H1 (cell line): ENCODE measurements at regions not wholly inside any gene's neighbourhood (a gene's known extent, or its start where the extent isn't known, plus 50 kb on each side); places are given as distances from the start of the nearest gene placed in this dataset.

Experiments used
- CTCF ChIA-PET: fragments of 300-600 bp; sonication (Branson Sonifier 250); formaldehyde crosslinking; loops from one replicate; lab custom pipeline; 2021; ENCODE audit not compliant: partially characterized antibody; lab: Charles Lee
- POLR2A ChIA-PET: fragments of 300-600 bp; sonication (Branson Sonifier 250); formaldehyde crosslinking; loops from one replicate; lab custom pipeline; 2021; ENCODE audit warnings: inconsistent platforms; ENCODE audit not compliant: partially characterized antibody; lab: Charles Lee
- DNase-seq, 2 experiments: peaks; one replicate each; pipeline versions ENCODE4 v3.0.0 to v3.0.0-alpha.2; 2010 to 2022; ENCODE audit warnings: low spot score in 2 of 2, low read depth in 1 of 2, mixed read lengths in 1 of 2
- FAIRE-seq: peaks from 2 replicates; lab custom pipeline; 2011; peaks lifted over from hg19 to GRCh38; lab: Jason Lieb, UNC
- H2AFZ ChIP-seq: 2 replicates; pipeline ENCODE4 v1.8.1; 2012; ENCODE audit warnings: low read length, inconsistent platforms
- H2AK5ac ChIP-seq: 2 replicates; pipeline ENCODE4 v1.6.1; 2013; ENCODE audit warnings: low read depth, low read length
- H2BK120ac ChIP-seq: replicated peaks from 2 replicates; pipeline ENCODE3; 2013; ENCODE audit warnings: low read depth, low read length, inconsistent platforms
- H2BK12ac ChIP-seq: 2 replicates; pipeline ENCODE4 v1.6.1; 2013; ENCODE audit warnings: low read depth, low read length
- H2BK15ac ChIP-seq: 2 replicates; pipeline ENCODE4 v1.6.1; 2013; ENCODE audit warnings: low read length
- H2BK20ac ChIP-seq: 2 replicates; pipeline ENCODE4 v1.6.1; 2013; ENCODE audit warnings: low read length
- H2BK5ac ChIP-seq: 2 replicates; pipeline ENCODE4 v1.6.1; 2013; ENCODE audit warnings: low read depth, low read length
- H3K14ac ChIP-seq: 2 replicates; pipeline ENCODE4 v1.6.1; 2013; ENCODE audit warnings: inconsistent platforms; ENCODE audit not compliant: insufficient read length
- H3K18ac ChIP-seq: 2 replicates; pipeline ENCODE4 v1.6.1; 2013; ENCODE audit warnings: low read length; ENCODE audit errors: extremely low read depth
- H3K23ac ChIP-seq: 2 replicates; pipeline ENCODE4 v1.6.1; 2013; ENCODE audit warnings: inconsistent platforms; ENCODE audit not compliant: insufficient read length
- H3K23me2 ChIP-seq: 2 replicates; pipeline ENCODE4 v1.6.1; 2013; ENCODE audit warnings: low read depth, low read length
- H3K27ac ChIP-seq: 2 replicates; pipeline ENCODE4 v1.6.1; 2011; ENCODE audit warnings: low read depth, low read length, inconsistent platforms
- H3K27me3 ChIP-seq, 4 experiments: replicated peaks in 1 of 4; 1 replicate in 1 of 4; 2 replicates in 3 of 4; pipeline versions ENCODE4 v1.6.1 to v1.8.1; 2011 to 2013; ENCODE audit warnings: low read length in 3 of 4, mild to moderate bottlenecking in 3 of 4, inconsistent platforms in 2 of 4, mixed read lengths in 2 of 4, moderate library complexity in 1 of 4; ENCODE audit not compliant: control insufficient read depth in 3 of 4, insufficient read depth in 3 of 4; ENCODE audit errors: extremely low read depth in 1 of 4
- H3K36me3 ChIP-seq, 4 experiments: 2 replicates each; pipeline versions ENCODE4 v1.6.1 to v1.8.1; 2011 to 2013; ENCODE audit warnings: mild to moderate bottlenecking in 4 of 4, low read length in 3 of 4, moderate library complexity in 2 of 4, control low read depth in 1 of 4, inconsistent platforms in 1 of 4; ENCODE audit not compliant: insufficient read depth in 4 of 4, control insufficient read depth in 2 of 4
- H3K4ac ChIP-seq: replicated peaks from 2 replicates; pipeline ENCODE3; 2013; ENCODE audit warnings: low read length, low read depth, mixed read lengths, inconsistent platforms; ENCODE audit not compliant: insufficient read length
- H3K4me1 ChIP-seq, 4 experiments: replicated peaks in 1 of 4; 1 replicate in 1 of 4; 2 replicates in 3 of 4; pipeline versions ENCODE4 v1.6.1 to v1.8.1; 2011 to 2013; ENCODE audit warnings: low read length in 3 of 4, inconsistent platforms in 2 of 4, mixed read lengths in 1 of 4; ENCODE audit not compliant: insufficient read depth in 4 of 4, control insufficient read depth in 3 of 4
- H3K4me2 ChIP-seq, 2 experiments: 2 replicates each; pipeline versions ENCODE4 v1.6.1 to v1.8.1; 2011 to 2013; ENCODE audit warnings: low read depth in 2 of 2, low read length in 2 of 2, control low read depth in 1 of 2, inconsistent platforms in 1 of 2, mild to moderate bottlenecking in 1 of 2; ENCODE audit not compliant: insufficient read depth in 1 of 2
- H3K4me3 ChIP-seq, 4 experiments: fragments of 200-600, 300-600 bp in 1 of 4; sonication (generic), shearing (Covaris generic), sonication (Bioruptor Twin) in 1 of 4; 2 replicates each; pipeline versions ENCODE4 v1.5.1 to v1.8.1; 2011 to 2016; ENCODE audit warnings: low read length in 4 of 4, low read depth in 3 of 4, control low read depth in 2 of 4, inconsistent platforms in 2 of 4, mild to moderate bottlenecking in 2 of 4, mixed read lengths in 1 of 4, moderate library complexity in 1 of 4; ENCODE audit not compliant: insufficient read depth in 2 of 4; ENCODE audit errors: extremely low read depth in 1 of 4
- H3K56ac ChIP-seq: replicated peaks from 2 replicates; pipeline ENCODE3; 2013; ENCODE audit warnings: low read depth, mild to moderate bottlenecking, mixed read lengths, low read length, inconsistent platforms; ENCODE audit not compliant: insufficient read length
- H3K79me1 ChIP-seq: 2 replicates; pipeline ENCODE4 v1.6.1; 2013; ENCODE audit warnings: low read depth, low read length, control low read depth
- H3K79me2 ChIP-seq, 2 experiments: 2 replicates each; pipeline versions ENCODE4 v1.6.1 to v1.8.1; 2012 to 2013; ENCODE audit warnings: low read length in 2 of 2, mild to moderate bottlenecking in 2 of 2, inconsistent platforms in 1 of 2; ENCODE audit not compliant: insufficient read depth in 2 of 2, control insufficient read depth in 1 of 2
- H3K9ac ChIP-seq, 4 experiments: replicated peaks in 1 of 4; 1 replicate in 1 of 4; 2 replicates in 3 of 4; pipeline versions ENCODE4 v1.6.1 to v1.8.1; 2011 to 2013; ENCODE audit warnings: low read depth in 3 of 4, low read length in 3 of 4, control low read depth in 2 of 4, mild to moderate bottlenecking in 2 of 4, moderate library complexity in 2 of 4, inconsistent platforms in 1 of 4; ENCODE audit errors: extremely low read depth in 1 of 4
- H3K9me3 ChIP-seq, 2 experiments: 2 replicates each; pipeline versions ENCODE4 v1.6.1 to v1.8.1; 2012 to 2013; ENCODE audit warnings: mild to moderate bottlenecking in 2 of 2, moderate library complexity in 2 of 2, control low read depth in 1 of 2, inconsistent platforms in 1 of 2, low read depth in 1 of 2, low read length in 1 of 2, mixed read lengths in 1 of 2; ENCODE audit not compliant: insufficient read depth in 2 of 2
- H4K20me1 ChIP-seq, 2 experiments: replicated peaks in 1 of 2; 2 replicates each; pipeline versions ENCODE3 to v1.8.1; 2011 to 2013; ENCODE audit warnings: inconsistent platforms in 2 of 2, low read length in 2 of 2, mild to moderate bottlenecking in 1 of 2; ENCODE audit not compliant: insufficient read depth in 2 of 2, control insufficient read depth in 1 of 2
- H4K5ac ChIP-seq: 2 replicates; pipeline ENCODE4 v1.6.1; 2013; ENCODE audit warnings: low read length, low read depth, mixed read lengths, inconsistent platforms; ENCODE audit not compliant: insufficient read length
- H4K8ac ChIP-seq: 2 replicates; pipeline ENCODE4 v1.8.0; 2013; ENCODE audit warnings: mild to moderate bottlenecking, moderate library complexity, low read length, inconsistent platforms; ENCODE audit not compliant: insufficient read depth; ENCODE audit errors: extremely low read depth
- H4K91ac ChIP-seq: replicated peaks from 2 replicates; pipeline ENCODE3; 2013; ENCODE audit warnings: low read length, mixed read lengths, inconsistent platforms; ENCODE audit not compliant: insufficient read length
- CBX5 ChIP-seq: fragments of 300-800, 300-1000 bp; sonication (generic); IDR thresholded peaks from 2 replicates; pipeline ENCODE4 v1.7.1; 2016; ENCODE audit warnings: antibody characterized with exemption, low read length, low read depth
- GTF2F1 ChIP-seq: IDR thresholded peaks from 2 replicates; pipeline ENCODE4 v1.6.1; 2012; ENCODE audit warnings: low read depth, low read length, improper control_type of control experiment, borderline replicate concordance
- KDM4A ChIP-seq: IDR thresholded peaks from one replicate; pipeline ENCODE4 v1.7.1; 2012; ENCODE audit warnings: low read depth, mild to moderate bottlenecking, moderate library complexity, low read length, inconsistent platforms; ENCODE audit not compliant: severe bottlenecking
- NRF1 ChIP-seq: IDR thresholded peaks from 2 replicates; pipeline ENCODE4 v1.6.1; 2011; ENCODE audit warnings: mild to moderate bottlenecking, low read depth, low read length, improper control_type of control experiment
- RNF2 ChIP-seq: fragments of 200-900, 300-1000 bp; sonication (generic); IDR thresholded peaks from 2 replicates; pipeline ENCODE4 v1.7.1; 2016; ENCODE audit warnings: borderline replicate concordance, low read depth, mild to moderate bottlenecking, antibody characterized with exemption, low read length; ENCODE audit not compliant: poor library complexity, severe bottlenecking; ENCODE audit errors: missing control alignments
- SIX5 ChIP-seq: IDR thresholded peaks from 2 replicates; pipeline ENCODE4 v1.6.1; 2011; ENCODE audit warnings: mild to moderate bottlenecking, low read depth, low read length
- SP1 ChIP-seq: IDR thresholded peaks from 2 replicates; pipeline ENCODE4 v1.6.1; 2011; ENCODE audit warnings: low read depth, low read length
- SP2 ChIP-seq: IDR thresholded peaks from 2 replicates; pipeline ENCODE4 v1.6.1; 2012; ENCODE audit warnings: mild to moderate bottlenecking, low read length, inconsistent platforms
- TBP ChIP-seq: IDR thresholded peaks from 2 replicates; pipeline ENCODE4 v1.6.1; 2011; ENCODE audit warnings: low read depth, low read length, improper control_type of control experiment
- TCF12 ChIP-seq: IDR thresholded peaks from 2 replicates; pipeline ENCODE4 v1.6.1; 2011; ENCODE audit warnings: low read depth, mild to moderate bottlenecking, low read length
- WGBS, 2 experiments: shearing (Covaris generic) in 1 of 2; methylation state at CpG; one replicate each; pipeline versions ENCODE4 v1.1.6 to v1.1.7; 2013 to 2015; ENCODE audit warnings: low lambda C conversion rate in 2 of 2, mixed read lengths in 2 of 2, inconsistent platforms in 1 of 2, low coverage in 1 of 2, missing lambda C conversion rate in 1 of 2; ENCODE audit not compliant: insufficient replicate concordance in 2 of 2, insufficient coverage in 1 of 2, insufficient read length in 1 of 2; ENCODE audit errors: extremely low coverage in 1 of 2, missing lambda C conversion rate in 1 of 2; 5-methylcytosine and 5-hydroxymethylcytosine counted together
- TF ChIP-seq, protein P1 (sequence below): IDR thresholded peaks from 2 replicates; pipeline ENCODE4 v1.6.1; 2012; ENCODE audit warnings: low read length, inconsistent platforms
- TF ChIP-seq, protein P2 (sequence below): IDR thresholded peaks from 2 replicates; pipeline ENCODE4 v1.6.1; 2012; ENCODE audit warnings: inconsistent platforms

GRCh38 chrX:65406532-65406931 is 128.1 kb downstream of the LAS1L start:
- H3K79me1 ChIP-seq = no peaks in the 10 kb centered on the region
- H3K36me3 ChIP-seq = 0 out of 8 replicates have a peak, but pooled peaks cover 0 to 2% (median 0%) of the 10 kb centered on the region in 4 experiments
- WGBS, 2 experiments = 1% methylated on average over 14 of the region's 52 CpGs; no CpG with 5 or more reads in 1 of the 2 experiments
- no peak overlapping the region for H4K91ac ChIP-seq
- no peak for FAIRE-seq
- peaks cover 3 to 8% of the 10 kb centered on the region in 2 experiments; a peak in 2 of 4 replicates for H3K9me3 ChIP-seq
- H3K4me2 ChIP-seq = peak overlapping the region; percentile 41 to 57; a peak in 3 of 4 replicates
- H2BK20ac ChIP-seq = no peak overlapping the region
- H3K9ac ChIP-seq = no peak overlapping the region; a peak in 2 of 7 replicates
- H3K27me3 ChIP-seq = peaks cover 0 to 14% (median 8%) of the 10 kb centered on the region in 4 experiments; a peak in 6 of 7 replicates
- no peaks in the 10 kb centered on the region for H4K20me1 ChIP-seq
- ChIA-PET POLR2A (interaction anchor here (0.6 kb wide), 1 partner anchor 15 kb away, joined by 4 read pairs; no protein-coding TSS in a partner anchor), CTCF (no interaction called here)
- H4K5ac ChIP-seq = no peak overlapping the region
- no peak overlapping the region for H2BK5ac ChIP-seq
- no peak overlapping the region for H3K56ac ChIP-seq
- DNase-seq = peak in 1 of 2 experiments; percentile 49
- no peaks in the 10 kb centered on the region for H3K79me2 ChIP-seq
- H3K18ac ChIP-seq = no peak overlapping the region
- no peak overlapping the region for H2BK12ac ChIP-seq
- no peak overlapping the region for H2BK15ac ChIP-seq
- no peak overlapping the region for H3K14ac ChIP-seq
- H3K23ac ChIP-seq = no peak overlapping the region
- H3K4ac ChIP-seq = no peak overlapping the region
- H3K23me2 ChIP-seq = no peaks in the 10 kb centered on the region; the same call in 1 of the 2 replicates
- H2AK5ac ChIP-seq = no peak overlapping the region
- H4K8ac ChIP-seq = no peak overlapping the region
- H2AFZ ChIP-seq = no peak overlapping the region
- H3K4me1 ChIP-seq = no peaks in the 10 kb centered on the region
- H2BK120ac ChIP-seq = no peak overlapping the region
- peak overlapping the region in 3 of 4 experiments; percentile 14 to 59 (median 31); a peak in 6 of 8 replicates for H3K4me3 ChIP-seq
- H3K27ac ChIP-seq = no peak overlapping the region
- TF ChIP-seq CBX5 (no peak), TCF12 (no peak), NRF1 (no peak), SP1 (no peak), RNF2 (no peak), SIX5 (no peak), KDM4A (peak; percentile 37), SP2 (no peak), TBP (no peak), GTF2F1 (no peak)
- TF ChIP-seq, protein P1, sequence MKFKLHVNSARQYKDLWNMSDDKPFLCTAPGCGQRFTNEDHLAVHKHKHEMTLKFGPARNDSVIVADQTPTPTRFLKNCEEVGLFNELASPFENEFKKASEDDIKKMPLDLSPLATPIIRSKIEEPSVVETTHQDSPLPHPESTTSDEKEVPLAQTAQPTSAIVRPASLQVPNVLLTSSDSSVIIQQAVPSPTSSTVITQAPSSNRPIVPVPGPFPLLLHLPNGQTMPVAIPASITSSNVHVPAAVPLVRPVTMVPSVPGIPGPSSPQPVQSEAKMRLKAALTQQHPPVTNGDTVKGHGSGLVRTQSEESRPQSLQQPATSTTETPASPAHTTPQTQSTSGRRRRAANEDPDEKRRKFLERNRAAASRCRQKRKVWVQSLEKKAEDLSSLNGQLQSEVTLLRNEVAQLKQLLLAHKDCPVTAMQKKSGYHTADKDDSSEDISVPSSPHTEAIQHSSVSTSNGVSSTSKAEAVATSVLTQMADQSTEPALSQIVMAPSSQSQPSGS = no peak
- TF ChIP-seq, protein P2, sequence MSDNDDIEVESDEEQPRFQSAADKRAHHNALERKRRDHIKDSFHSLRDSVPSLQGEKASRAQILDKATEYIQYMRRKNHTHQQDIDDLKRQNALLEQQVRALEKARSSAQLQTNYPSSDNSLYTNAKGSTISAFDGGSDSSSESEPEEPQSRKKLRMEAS = peak; percentile 59; the same call in 1 of the 2 replicates
